Activated naive CD8-positive, alpha-beta T cell treated with anti-CD3 and anti-CD28 coated beads for 36 hours (primary cell): ENCODE measurements at regions not wholly inside any gene's neighbourhood (a gene's known extent, or its start where the extent isn't known, plus 50 kb on each side); places are given as distances from the start of the nearest gene placed in this dataset.
"Not testable (repeated sequence)": the region's sequence is repeated elsewhere in the genome, so short reads cannot be mapped to it uniquely, and the experiment has no call there.

ENCODE experiments used
- DNase-seq: peaks from one replicate; pipeline ENCODE4 v3.0.0; 2021
- H3K27ac Mint-ChIP-seq: one replicate; pipeline ENCODE4 v1.8.0; 2022; ENCODE audit warnings: mild to moderate bottlenecking, moderate library complexity, mixed read lengths
- H3K27me3 Mint-ChIP-seq: one replicate; pipeline ENCODE4 v1.8.0; 2022; ENCODE audit warnings: mild to moderate bottlenecking, mixed read lengths
- H3K36me3 Mint-ChIP-seq: one replicate; pipeline ENCODE4 v1.8.0; 2021; ENCODE audit warnings: mild to moderate bottlenecking, mixed read lengths
- H3K4me1 Mint-ChIP-seq: one replicate; pipeline ENCODE4 v1.8.0; 2021; ENCODE audit warnings: mixed read lengths
- H3K4me3 Mint-ChIP-seq: one replicate; pipeline ENCODE4 v1.8.0; 2022; ENCODE audit warnings: mild to moderate bottlenecking, moderate library complexity, mixed read lengths
- H3K9me3 Mint-ChIP-seq: one replicate; pipeline ENCODE4 v1.8.0; 2022; ENCODE audit warnings: mixed read lengths

GRCh38 chr17:5955764-5956163 is 114.4 kb upstream of the WSCD1 start:
- Mint-ChIP-seq H3K27me3 (peaks cover 26% of the 10 kb centered on the region), H3K36me3 (no peaks in the 10 kb centered on the region), H3K9me3 (peaks cover 8% of the 10 kb centered on the region), H3K4me1 (no peaks in the 10 kb centered on the region), H3K27ac (no peak overlapping the region), H3K4me3 (no peak overlapping the region)
- DNase-seq = no peak

GRCh38 chr17:5958850-5959249 is 111.3 kb upstream of the WSCD1 start:
- Mint-ChIP-seq H3K27me3 (peaks cover 18% of the 10 kb centered on the region), H3K27ac (no peak overlapping the region), H3K36me3 (no peaks in the 10 kb centered on the region), H3K4me1 (no peaks in the 10 kb centered on the region), H3K4me3 (no peak overlapping the region), H3K9me3 (peaks cover 8% of the 10 kb centered on the region)
- no peak for DNase-seq

DNA sequence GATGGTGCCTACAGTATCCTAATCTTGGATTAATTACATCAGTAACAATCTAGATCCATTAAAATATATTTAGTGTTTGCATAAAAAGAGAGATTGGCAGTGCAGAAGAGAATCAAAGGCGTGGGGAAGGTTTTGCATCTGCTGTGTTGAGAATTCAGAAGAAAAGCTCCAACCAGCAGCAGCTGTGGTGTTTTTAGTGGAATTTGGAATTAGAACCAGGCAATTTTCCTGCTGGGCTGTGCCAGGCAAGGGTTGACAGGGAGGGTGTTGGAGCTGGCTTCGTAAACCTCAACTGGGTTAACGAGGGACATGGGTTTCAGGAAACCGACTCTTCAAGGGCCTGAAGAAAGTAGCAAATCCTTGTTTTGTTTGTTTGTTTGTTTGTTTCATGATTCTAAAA is 107.8 kb upstream of the WSCD1 start:
- no peak overlapping the region for H3K4me3 Mint-ChIP-seq
- H3K27me3 Mint-ChIP-seq = peaks cover 33% of the 10 kb centered on the region
- no peak overlapping the region for H3K27ac Mint-ChIP-seq
- no peaks in the 10 kb centered on the region for H3K36me3 Mint-ChIP-seq
- no peaks in the 10 kb centered on the region for H3K4me1 Mint-ChIP-seq
- no peak for DNase-seq
- peaks cover 2% of the 10 kb centered on the region for H3K9me3 Mint-ChIP-seq

GRCh38 chr17:5971969-5972368 is 98.2 kb upstream of the WSCD1 start:
- Mint-ChIP-seq H3K36me3 (no peaks in the 10 kb centered on the region), H3K4me3 (no peak overlapping the region), H3K27me3 (peaks cover 14% of the 10 kb centered on the region), H3K4me1 (no peaks in the 10 kb centered on the region), H3K9me3 (peaks cover 19% of the 10 kb centered on the region), H3K27ac (no peak overlapping the region)
- no peak for DNase-seq

DNA sequence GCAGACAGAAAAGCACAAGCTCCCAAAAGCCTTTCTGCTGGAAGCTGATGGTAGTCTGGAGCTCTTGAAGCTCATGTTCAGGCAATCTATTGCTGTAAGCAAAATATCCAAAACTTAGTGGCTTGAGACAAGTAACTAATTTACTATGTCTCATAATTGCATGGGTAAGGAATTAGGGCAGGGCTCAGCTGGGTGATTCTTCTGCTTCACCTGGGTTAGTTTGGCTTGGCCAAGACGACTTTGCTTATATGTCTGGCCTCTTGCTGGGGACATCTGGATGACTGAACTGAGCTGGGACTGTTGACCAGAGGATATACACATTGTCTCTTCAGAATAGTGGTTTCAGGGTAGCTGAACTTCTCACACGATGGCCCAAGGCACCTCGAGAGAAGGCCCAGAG is 96.8 kb upstream of the WSCD1 start:
- Mint-ChIP-seq H3K4me3 (no peak overlapping the region), H3K27me3 (peaks cover 15% of the 10 kb centered on the region), H3K9me3 (peaks cover 15% of the 10 kb centered on the region), H3K36me3 (no peaks in the 10 kb centered on the region), H3K4me1 (no peaks in the 10 kb centered on the region), H3K27ac (no peak overlapping the region)
- no peak for DNase-seq

DNA sequence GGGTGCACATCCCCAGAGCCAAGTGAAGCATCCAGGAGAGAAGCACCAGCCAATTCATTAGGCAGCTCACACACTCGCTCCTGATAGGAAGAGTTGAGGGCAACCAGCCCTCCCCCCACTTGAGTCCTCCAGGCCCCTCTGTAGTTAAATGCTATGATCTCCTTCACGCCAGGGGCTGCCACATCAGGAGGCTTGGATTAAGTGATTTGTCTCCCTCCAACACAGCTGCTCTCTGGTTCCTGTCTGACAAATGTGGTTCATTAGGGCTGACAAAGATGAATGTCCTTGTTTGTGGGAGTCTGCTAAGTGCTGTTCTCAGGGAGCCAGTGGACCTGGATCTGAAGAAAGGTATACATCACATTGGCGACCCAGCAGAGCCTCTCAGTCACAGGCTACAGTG is 94.5 kb upstream of the WSCD1 start:
- Mint-ChIP-seq H3K27me3 (peaks cover 14% of the 10 kb centered on the region), H3K4me3 (no peak overlapping the region), H3K4me1 (no peaks in the 10 kb centered on the region), H3K27ac (no peak overlapping the region), H3K36me3 (no peaks in the 10 kb centered on the region), H3K9me3 (peaks cover 11% of the 10 kb centered on the region)
- no peak for DNase-seq

GRCh38 chr17:5976251-5976650 is 93.9 kb upstream of the WSCD1 start:
- H3K4me3 Mint-ChIP-seq = no peak overlapping the region
- H3K4me1 Mint-ChIP-seq = no peaks in the 10 kb centered on the region
- H3K36me3 Mint-ChIP-seq = no peaks in the 10 kb centered on the region
- H3K9me3 Mint-ChIP-seq = peaks cover 11% of the 10 kb centered on the region
- no peak overlapping the region for H3K27ac Mint-ChIP-seq
- no peak for DNase-seq
- H3K27me3 Mint-ChIP-seq = peaks cover 12% of the 10 kb centered on the region

GRCh38 chr17:5978496-5978895 is 91.7 kb upstream of the WSCD1 start:
- Mint-ChIP-seq H3K27ac (no peak overlapping the region), H3K36me3 (no peaks in the 10 kb centered on the region), H3K27me3 (peaks cover 12% of the 10 kb centered on the region), H3K4me3 (no peak overlapping the region), H3K9me3 (peaks cover 6% of the 10 kb centered on the region), H3K4me1 (no peaks in the 10 kb centered on the region)
- no peak for DNase-seq

DNA sequence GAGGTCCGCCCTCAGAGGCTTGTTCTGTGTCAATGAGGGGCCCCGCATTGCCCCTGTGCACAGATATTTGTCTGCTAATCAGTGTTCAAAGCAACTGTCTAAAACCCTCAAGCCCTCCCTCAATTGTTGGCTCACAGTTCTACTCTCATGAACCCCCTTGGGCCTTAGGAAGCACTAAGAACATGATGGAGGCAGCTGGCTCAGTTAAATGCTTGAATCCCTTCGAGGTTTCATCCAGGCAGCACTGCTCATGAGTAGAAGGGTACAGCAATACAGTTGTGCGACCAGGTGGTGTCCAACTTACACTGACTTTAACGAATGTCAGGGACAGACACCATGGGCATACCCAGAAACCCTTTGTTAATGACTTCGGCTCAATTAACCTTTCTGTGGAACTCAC is 89.2 kb upstream of the WSCD1 start:
- no peaks in the 10 kb centered on the region for H3K36me3 Mint-ChIP-seq
- DNase-seq = no peak

GRCh38 chr17:5986644-5987043 is 83.5 kb upstream of the WSCD1 start:
- H3K9me3 Mint-ChIP-seq = no peaks in the 10 kb centered on the region

More for the DNA sequence above, 89.2 kb upstream of the WSCD1 start:
- no peaks in the 10 kb centered on the region for H3K4me1 Mint-ChIP-seq
- H3K27ac Mint-ChIP-seq = no peak overlapping the region
- peaks cover 18% of the 10 kb centered on the region for H3K27me3 Mint-ChIP-seq
- H3K4me3 Mint-ChIP-seq = no peak overlapping the region
- H3K9me3 Mint-ChIP-seq = no peaks in the 10 kb centered on the region

DNA sequence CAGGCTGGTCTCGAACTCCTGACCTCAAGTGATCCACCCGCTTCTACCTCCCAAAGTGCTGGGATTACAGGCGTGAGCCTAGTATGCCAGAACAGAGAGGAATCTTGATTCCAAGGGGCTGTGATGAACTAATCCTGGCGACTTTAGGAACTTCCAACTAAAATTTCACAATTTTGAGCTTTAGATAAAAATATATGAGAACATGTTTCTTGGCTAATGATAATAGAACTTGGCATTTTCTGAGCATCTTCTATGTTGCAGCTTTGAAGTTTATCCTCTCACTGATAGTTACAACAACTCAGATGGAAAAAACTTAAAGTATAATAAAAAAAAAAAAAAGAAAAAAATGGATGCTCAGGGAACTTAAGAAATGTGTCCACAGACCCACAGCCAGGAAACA is 69.8 kb upstream of the WSCD1 start:
- Mint-ChIP-seq H3K4me3 (no peak overlapping the region), H3K27me3 (peaks cover 35% of the 10 kb centered on the region)
- no peak for DNase-seq

More at GRCh38 chr17:5986644-5987043, 83.5 kb upstream of the WSCD1 start:
- DNase-seq = no peak
- Mint-ChIP-seq H3K36me3 (no peaks in the 10 kb centered on the region), H3K27ac (no peak overlapping the region), H3K27me3 (peaks cover 21% of the 10 kb centered on the region), H3K4me1 (no peaks in the 10 kb centered on the region), H3K4me3 (no peak overlapping the region)

GRCh38 chr17:6003221-6003620 is 67.0 kb upstream of the WSCD1 start:
- not testable (repeated sequence) for H3K27ac Mint-ChIP-seq, H3K9me3 Mint-ChIP-seq, H3K4me3 Mint-ChIP-seq, DNase-seq, H3K36me3 Mint-ChIP-seq, H3K4me1 Mint-ChIP-seq
- H3K27me3 Mint-ChIP-seq = peaks cover 33% of the 10 kb centered on the region

More for the DNA sequence above, 69.8 kb upstream of the WSCD1 start:
- Mint-ChIP-seq H3K9me3 (no peaks in the 10 kb centered on the region), H3K36me3 (no peaks in the 10 kb centered on the region), H3K4me1 (no peaks in the 10 kb centered on the region), H3K27ac (no peak overlapping the region)

GRCh38 chr17:6005939-6006338 is 64.2 kb upstream of the WSCD1 start:
- H3K36me3 Mint-ChIP-seq = no peaks in the 10 kb centered on the region
- H3K9me3 Mint-ChIP-seq = no peaks in the 10 kb centered on the region
- no peak overlapping the region for H3K4me3 Mint-ChIP-seq
- H3K4me1 Mint-ChIP-seq = no peaks in the 10 kb centered on the region
- H3K27ac Mint-ChIP-seq = no peak overlapping the region
- peaks cover 31% of the 10 kb centered on the region for H3K27me3 Mint-ChIP-seq
- DNase-seq = no peak

- Mint-ChIP-seq H3K4me1 (no peaks in the 10 kb centered on the region), H3K27me3 (peaks cover 33% of the 10 kb centered on the region), H3K27ac (no peak overlapping the region), H3K9me3 (no peaks in the 10 kb centered on the region), H3K36me3 (no peaks in the 10 kb centered on the region), H3K4me3 (no peak overlapping the region)
- no peak for DNase-seq
These were observed 59.0 kb upstream of the WSCD1 start for GRCh38 chr17:6011206-6011605.

DNA sequence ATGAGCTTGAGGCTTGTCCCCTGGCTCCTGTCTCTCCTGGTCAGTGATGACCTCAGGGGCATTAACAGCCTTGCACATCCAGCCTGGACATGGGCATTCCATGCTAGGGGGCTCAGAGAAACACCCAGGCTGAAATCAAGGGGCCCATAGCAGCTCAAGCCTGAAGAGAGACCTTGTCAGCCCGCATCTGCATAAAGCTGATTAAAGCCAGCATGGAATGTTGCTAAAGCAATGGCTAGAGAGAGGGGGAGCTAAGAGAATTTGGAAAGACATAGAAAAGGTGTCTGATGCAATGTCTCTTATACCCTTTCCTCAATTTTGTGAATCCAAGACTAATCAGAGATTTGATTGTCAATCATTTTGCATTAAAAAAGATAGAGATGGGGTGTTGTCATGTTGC is 51.4 kb upstream of the WSCD1 start:
- Mint-ChIP-seq H3K27me3 (peaks cover 25% of the 10 kb centered on the region), H3K36me3 (no peaks in the 10 kb centered on the region)

DNA sequence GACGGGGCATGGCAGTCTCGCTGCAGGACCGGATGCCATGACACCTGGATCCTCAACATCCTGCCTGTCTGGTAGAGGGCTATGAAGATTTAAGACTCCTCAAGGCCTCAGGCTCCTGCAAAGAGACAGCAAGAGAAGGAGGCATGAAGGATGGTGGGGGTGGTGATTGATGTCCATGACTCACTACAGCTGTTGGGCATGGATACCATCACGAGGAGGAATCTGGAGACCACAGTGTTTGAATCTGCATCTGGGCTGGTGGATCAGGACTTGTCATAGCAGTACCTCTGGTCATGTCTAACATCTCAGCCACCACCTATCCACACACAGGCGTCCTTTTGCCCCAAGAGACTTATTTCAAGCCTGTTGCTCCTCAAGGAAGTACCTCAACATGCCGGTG is 50.2 kb upstream of the WSCD1 start:
- DNase-seq = peak; percentile 26
- peaks cover 25% of the 10 kb centered on the region for H3K27me3 Mint-ChIP-seq
- peaks cover 12% of the 10 kb centered on the region for H3K4me1 Mint-ChIP-seq
- no peak overlapping the region for H3K27ac Mint-ChIP-seq
- H3K4me3 Mint-ChIP-seq = no peak overlapping the region
- no peaks in the 10 kb centered on the region for H3K9me3 Mint-ChIP-seq
- no peaks in the 10 kb centered on the region for H3K36me3 Mint-ChIP-seq

More for the DNA sequence above, 51.4 kb upstream of the WSCD1 start:
- no peak for DNase-seq
- H3K4me3 Mint-ChIP-seq = no peak overlapping the region
- peaks cover 12% of the 10 kb centered on the region for H3K4me1 Mint-ChIP-seq
- no peak overlapping the region for H3K27ac Mint-ChIP-seq
- no peaks in the 10 kb centered on the region for H3K9me3 Mint-ChIP-seq
